ENCODE measurements at regions not wholly inside any gene's neighbourhood (a gene's known extent, or its start where the extent isn't known, plus 50 kb on each side); places are given as distances from the start of the nearest gene placed in this dataset.

GRCh38 chr6:146999766-147000165 lies 204.5 kb upstream of the STXBP5 start:
- DNase-seq, result no peak
- Histone ChIP-seq H3K27me3 (no peaks in the 10 kb centered on the region), H3K4me1 (ENCODE audit: insufficient read depth) (peaks cover 2% of the 10 kb centered on the region), H3K27ac (no peak overlapping the region), H3K9me3 (no peaks in the 10 kb centered on the region), H3K4me3 (no peak overlapping the region), H3K36me3 (no peaks in the 10 kb centered on the region)
- intact Hi-C loops (cut with DNase I), result no loop called here
- TF ChIP-seq CTCF (IDR thresholded peaks at IDR 0.05) (no peak), POLR2A (IDR thresholded peaks at IDR 0.05) (no peak), EP300 (IDR thresholded peaks at IDR 0.05) (no peak)
- WGBS, 3 donors, result 80 to 96% (median 91%) methylated on average over 5 of the region's 5 CpGs

GRCh38 chr6:147000545-147001488 lies 203.4 kb upstream of the STXBP5 start:
- Histone ChIP-seq H3K9me3 (no peaks in the 10 kb centered on the region), H3K4me1 (ENCODE audit: insufficient read depth) (peaks cover 2% of the 10 kb centered on the region), H3K27me3 (no peaks in the 10 kb centered on the region), H3K27ac (no peak overlapping the region), H3K4me3 (no peak overlapping the region), H3K36me3 (no peaks in the 10 kb centered on the region)
- intact Hi-C loops (cut with DNase I), result no loop called here
- TF ChIP-seq POLR2A (IDR thresholded peaks at IDR 0.05), result no peak
- no peak for TF ChIP-seq CTCF (IDR thresholded peaks at IDR 0.05)
- TF ChIP-seq EP300 (IDR thresholded peaks at IDR 0.05), result no peak
- DNase-seq, result no peak
- 15 to 22% (median 16%) methylated on average over 9 of the region's 9 CpGs for WGBS, 3 donors

GRCh38 chr6:147001621-147002020 lies 202.6 kb upstream of the STXBP5 start:
- Histone ChIP-seq H3K4me1 (ENCODE audit: insufficient read depth) (peaks cover 2% of the 10 kb centered on the region), H3K36me3 (no peaks in the 10 kb centered on the region), H3K27me3 (no peaks in the 10 kb centered on the region), H3K9me3 (no peaks in the 10 kb centered on the region), H3K27ac (no peak overlapping the region), H3K4me3 (no peak overlapping the region)
- 72 to 83% (median 77%) methylated on average over 1 of the region's 1 CpG for WGBS, 3 donors
- intact Hi-C loops (cut with DNase I), result no loop called here
- TF ChIP-seq EP300 (IDR thresholded peaks at IDR 0.05) (no peak), POLR2A (IDR thresholded peaks at IDR 0.05) (no peak), CTCF (IDR thresholded peaks at IDR 0.05) (no peak)
- no peak for DNase-seq

- Histone ChIP-seq H3K27me3 (no peaks in the 10 kb centered on the region), H3K4me3 (no peak overlapping the region), H3K36me3 (no peaks in the 10 kb centered on the region), H3K27ac (no peak overlapping the region), H3K9me3 (no peaks in the 10 kb centered on the region), H3K4me1 (ENCODE audit: insufficient read depth) (peaks cover 2% of the 10 kb centered on the region)
- no peak for DNase-seq
- TF ChIP-seq POLR2A (IDR thresholded peaks at IDR 0.05) (no peak), CTCF (IDR thresholded peaks at IDR 0.05) (no peak), EP300 (IDR thresholded peaks at IDR 0.05) (no peak)
- intact Hi-C loops (cut with DNase I), result no loop called here
These were observed 201.0 kb upstream of the STXBP5 start for GRCh38 chr6:147003186-147003585.

All from ovary (tissue), 7 donors.